CD4-positive, alpha-beta T cell treated with Interleukin-6 for 4 hours (primary cell): ENCODE measurements at regions not wholly inside any gene's neighbourhood (a gene's known extent, or its start where the extent isn't known, plus 50 kb on each side); places are given as distances from the start of the nearest gene placed in this dataset.
"Not testable (repeated sequence)": the region's sequence is repeated elsewhere in the genome, so short reads cannot be mapped to it uniquely, and the experiment has no call there.

Experiments
- DNase-seq: peaks from one replicate; pipeline ENCODE4 v3.0.0-alpha.2; 2020; ENCODE audit warnings: mixed read lengths

DNA sequence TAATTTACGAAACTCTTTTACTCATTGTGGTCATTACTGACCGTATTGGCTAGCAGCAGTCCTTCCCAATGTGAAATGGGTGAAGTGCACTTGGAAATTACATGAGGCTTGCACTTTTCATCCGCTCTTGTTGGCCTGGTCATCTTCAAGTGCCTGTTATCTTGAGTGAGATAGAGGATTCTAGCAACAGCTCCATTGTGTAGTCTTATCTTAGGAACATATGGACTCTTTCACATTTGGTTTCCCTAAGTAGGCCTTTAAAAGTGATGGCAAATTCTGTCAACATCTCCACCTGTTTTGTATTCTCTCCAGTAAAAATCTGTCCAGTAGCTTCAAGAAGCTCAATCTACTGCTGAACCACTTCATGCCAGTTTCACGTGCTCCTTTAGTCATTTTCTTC, 114.8 kb upstream of the MARCKS start:
- no peak for DNase-seq

DNA sequence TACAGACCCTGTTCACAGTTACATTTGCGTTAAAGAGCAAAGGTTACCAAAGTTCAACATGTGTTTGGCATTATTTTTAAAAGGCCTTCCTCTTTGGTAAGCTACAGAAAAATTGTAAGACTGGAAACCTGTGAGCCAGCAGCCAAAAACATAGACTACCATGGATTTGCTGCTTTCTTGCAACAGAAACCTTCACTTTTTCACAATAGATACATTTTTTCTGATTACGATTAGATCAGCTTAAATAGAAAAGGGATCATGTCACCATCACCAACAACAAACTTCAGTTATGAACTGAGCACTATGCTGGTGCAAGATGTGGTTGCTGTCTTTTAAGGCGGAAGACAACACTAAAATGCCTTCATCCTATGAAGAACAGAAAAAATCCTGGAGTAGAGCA, 112.3 kb upstream of the MARCKS start:
- no peak for DNase-seq

- DNase-seq = no peak
Measured at GRCh38 chr6:113750151-113750855, 106.8 kb upstream of the MARCKS start.

DNA sequence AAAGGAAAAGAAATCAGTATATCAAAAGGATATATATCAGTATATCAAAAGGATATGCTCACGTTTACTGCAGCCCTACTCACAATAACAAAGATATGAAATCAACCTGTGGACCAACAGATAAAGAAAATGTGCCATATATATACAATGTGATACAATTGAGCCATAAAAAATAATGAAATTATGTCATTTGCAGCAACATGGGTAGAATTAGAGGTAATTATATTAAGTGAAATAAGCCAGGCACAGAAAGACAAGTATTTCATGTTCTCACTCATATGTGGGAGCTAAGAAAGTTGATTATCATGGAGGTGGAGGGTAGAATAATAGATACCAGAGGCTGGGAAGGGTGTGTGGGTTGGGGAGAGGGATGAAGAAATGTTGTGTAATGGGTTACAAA, 102.9 kb upstream of the MARCKS start:
- DNase-seq = no peak

DNA sequence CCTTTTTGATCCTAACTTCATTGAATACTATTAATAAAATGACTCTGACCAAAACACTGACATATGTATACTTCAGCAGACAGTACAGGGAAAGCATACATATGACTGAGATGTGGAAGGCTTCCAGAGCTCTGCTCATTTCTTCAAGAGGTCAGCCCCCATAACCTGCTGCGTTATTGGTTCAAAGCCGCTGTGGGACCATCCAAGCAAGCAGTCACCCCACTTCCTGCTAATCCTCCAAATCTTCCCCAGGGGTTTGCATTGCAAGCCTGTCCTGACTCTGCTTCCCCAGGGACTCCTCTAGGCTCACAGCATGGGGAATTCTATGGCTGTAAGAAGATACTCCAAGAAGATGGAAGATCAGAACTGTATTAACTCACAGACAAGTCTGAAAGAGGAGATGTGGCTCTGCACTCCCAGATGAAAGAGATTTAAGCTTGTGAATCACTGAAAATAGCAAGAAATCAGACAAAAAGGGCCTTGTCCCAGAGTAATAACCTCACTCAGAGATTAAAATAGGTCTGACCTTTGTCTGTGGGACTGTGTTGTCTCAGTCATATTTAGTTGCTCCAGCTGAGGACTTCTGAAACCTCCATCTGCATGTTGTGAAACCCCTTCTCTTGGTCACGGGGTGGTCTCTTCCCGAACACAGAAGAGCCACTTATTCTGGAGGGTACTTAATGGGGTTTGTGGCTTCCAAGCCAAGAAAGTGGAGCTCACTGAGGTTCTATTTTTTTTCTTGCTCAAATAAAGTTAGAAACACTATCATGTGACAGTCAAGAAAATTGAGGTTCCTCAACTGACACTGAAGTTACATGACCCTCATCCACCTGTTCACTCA, 101.5 kb upstream of the MARCKS start:
- DNase-seq = no peak

GRCh38 chr6:113756290-113756665, 100.9 kb upstream of the MARCKS start:
- DNase-seq = no peak

DNA sequence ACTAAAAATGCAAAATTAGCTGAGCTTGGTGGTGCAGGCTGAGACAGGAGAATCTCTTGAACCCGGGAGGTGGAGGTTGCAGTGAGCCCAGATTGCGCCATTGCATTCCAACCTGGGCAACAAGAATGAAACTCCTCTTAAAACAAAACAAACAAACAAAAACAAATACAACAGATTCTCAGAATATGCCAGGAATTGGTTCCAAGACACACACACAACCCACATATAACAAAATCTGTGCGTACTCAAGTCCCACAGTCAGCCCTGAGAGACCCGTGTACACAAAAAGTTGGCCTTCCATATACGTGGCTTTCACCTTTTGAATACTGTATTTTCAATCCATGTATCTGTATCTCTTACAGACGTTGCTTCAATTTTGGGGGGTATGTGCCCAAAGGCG, 98.9 kb upstream of the MARCKS start:
- DNase-seq = no peak

GRCh38 chr6:113758826-113759574, 98.1 kb upstream of the MARCKS start:
- DNase-seq = no peak

- no peak for DNase-seq
Measured at GRCh38 chr6:113762641-113763040, 94.5 kb upstream of the MARCKS start.

- DNase-seq = no peak
Measured at GRCh38 chr6:113763311-113763766, 93.8 kb upstream of the MARCKS start.

GRCh38 chr6:113763876-113764275, 93.3 kb upstream of the MARCKS start:
- DNase-seq = no peak

DNA sequence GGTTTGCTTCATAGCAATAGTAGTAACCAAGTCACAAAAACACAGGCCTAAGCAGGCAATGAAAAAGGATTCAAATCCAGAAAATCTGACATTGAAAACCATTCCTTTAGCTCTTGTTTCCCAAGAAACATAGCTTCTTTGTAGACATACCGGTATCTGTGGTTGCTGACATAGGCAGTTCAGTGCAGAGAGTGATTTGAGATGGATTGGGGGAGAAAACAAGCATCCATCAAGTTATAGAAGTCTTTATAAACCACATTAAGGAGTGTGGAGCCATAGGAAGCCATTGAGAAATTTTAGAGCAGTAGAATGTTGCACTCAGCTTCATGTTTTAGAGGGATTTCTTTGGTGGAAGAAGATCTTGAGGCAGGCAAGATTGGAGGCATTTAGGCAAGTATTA, 91.2 kb upstream of the MARCKS start:
- DNase-seq = no peak

DNA sequence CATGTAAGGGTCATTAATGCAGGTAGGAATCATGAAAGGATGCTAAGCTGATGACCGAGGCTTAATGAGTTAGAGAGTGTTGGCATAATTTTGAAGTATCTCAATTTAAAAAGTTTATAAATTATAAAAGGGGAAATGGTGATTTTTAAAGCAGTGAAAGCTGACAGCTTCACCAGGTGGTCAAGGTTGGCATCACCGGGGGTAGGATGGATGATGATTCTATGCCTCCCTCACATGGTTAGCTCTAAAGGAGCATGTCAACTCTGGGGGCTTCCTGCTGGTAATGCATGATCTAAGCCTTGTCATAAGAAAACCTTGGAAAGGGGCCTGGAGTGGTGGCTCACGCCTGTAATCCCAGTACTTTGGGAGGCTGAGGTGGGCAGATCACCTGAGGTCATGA, 89.2 kb upstream of the MARCKS start:
- no peak for DNase-seq

DNA sequence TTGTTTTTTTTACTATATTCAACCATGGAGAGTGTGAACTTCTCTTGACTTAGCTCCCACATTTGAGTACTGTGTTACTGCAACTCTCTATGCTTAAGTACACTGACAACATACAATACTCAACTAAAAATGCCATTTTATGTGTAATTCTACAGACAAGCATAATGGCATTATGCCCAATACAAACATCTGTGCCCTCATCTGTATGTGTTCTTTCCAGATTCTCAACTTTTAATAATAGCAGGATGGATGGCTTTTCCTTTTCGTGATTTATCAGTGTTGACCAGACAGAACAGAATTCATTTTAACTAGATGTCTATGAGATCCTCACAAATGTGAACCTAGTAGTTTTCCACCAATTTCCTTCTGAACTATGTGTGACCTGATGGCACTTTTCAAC, 84.2 kb upstream of the MARCKS start:
- DNase-seq = no peak

- no peak for DNase-seq
Measured at GRCh38 chr6:113774127-113774825, 82.9 kb upstream of the MARCKS start.

DNA sequence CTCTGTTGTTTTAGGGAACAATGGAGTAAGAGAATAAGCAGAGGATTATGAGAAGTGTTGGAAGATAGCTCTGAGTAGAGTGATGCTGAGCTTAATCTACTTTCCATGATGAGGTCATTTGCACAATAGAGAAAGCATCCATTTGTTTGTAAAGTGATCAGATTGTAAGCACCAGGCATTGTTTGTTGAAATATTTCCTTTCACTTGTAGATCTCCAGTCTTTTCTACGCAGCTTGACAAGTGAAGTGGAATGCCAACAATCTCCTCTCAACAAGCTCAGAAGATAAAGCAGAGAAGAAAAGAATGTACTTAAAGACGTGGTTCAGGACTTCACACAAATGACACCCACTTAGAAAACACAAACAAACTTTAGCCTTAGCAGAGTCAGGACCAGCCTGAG, 80.1 kb upstream of the MARCKS start:
- DNase-seq = no peak

DNA sequence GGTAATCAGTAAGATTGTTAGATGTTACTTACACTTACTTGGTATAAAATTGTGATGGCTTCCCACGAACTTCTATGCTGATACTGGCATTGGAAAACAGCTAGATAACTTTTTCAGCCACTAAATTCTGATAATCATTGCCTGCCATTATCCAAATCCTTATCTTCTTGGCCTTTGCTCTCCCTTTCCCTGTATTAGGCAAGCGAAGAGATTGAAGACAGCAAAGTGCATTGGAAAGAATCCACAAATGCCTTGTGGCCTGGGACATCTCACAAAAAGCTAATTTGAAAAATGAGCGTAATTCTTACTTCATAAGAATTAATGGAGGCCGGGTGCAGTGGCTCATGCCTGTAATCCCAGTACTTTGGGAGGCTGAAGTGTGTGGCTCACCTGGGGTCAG, 79.5 kb upstream of the MARCKS start:
- DNase-seq = no peak

DNA sequence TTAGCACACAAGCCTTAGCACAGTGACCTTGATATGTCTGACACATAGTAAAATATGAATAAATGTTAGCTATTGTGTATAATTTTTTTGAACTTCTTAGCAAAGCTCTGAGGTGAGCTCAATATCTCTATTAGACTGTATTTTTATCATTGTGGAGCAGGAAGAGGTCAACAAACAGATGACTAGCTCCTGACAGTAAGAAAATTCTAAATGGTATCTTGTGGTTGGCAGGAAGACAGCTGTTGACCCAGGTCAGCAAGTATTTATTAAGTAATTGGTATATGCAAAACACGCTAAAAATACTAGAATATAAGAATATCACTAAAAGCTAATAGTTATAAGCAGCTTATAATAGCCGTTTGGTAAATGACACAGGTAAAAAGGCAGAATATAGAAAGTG, 77.5 kb upstream of the MARCKS start:
- DNase-seq = no peak

- DNase-seq = no peak
Measured at GRCh38 chr6:113782636-113783035, 74.5 kb upstream of the MARCKS start.

DNA sequence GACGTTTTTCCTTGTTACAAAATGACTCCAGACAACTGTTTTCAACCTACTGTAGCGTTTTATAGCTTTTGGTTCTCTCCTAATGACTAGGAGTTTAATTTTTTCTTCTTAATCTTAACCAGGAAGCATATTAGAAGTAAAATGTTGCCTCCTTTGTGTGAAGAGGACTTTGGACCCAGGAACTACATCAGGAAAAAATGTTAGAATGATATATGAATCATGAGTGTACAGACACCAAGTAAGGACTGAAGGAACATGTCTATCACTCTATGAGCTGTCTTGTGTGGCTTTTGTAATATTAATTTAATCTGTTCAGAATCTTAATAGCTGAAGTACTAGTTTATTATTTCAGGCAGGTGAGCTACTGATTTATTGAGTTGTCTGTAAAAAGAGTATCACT, 71.0 kb upstream of the MARCKS start:
- no peak for DNase-seq

- no peak for DNase-seq
Measured at GRCh38 chr6:113788586-113788985, 68.6 kb upstream of the MARCKS start.

GRCh38 chr6:113791225-113791624, 65.9 kb upstream of the MARCKS start:
- DNase-seq = not testable (repeated sequence)

GRCh38 chr6:113795371-113795770, 61.8 kb upstream of the MARCKS start:
- DNase-seq = not testable (repeated sequence)
